ENCODE measurements at regions not wholly inside any gene's neighbourhood (a gene's known extent, or its start where the extent isn't known, plus 50 kb on each side); places are given as distances from the start of the nearest gene placed in this dataset.

DNA sequence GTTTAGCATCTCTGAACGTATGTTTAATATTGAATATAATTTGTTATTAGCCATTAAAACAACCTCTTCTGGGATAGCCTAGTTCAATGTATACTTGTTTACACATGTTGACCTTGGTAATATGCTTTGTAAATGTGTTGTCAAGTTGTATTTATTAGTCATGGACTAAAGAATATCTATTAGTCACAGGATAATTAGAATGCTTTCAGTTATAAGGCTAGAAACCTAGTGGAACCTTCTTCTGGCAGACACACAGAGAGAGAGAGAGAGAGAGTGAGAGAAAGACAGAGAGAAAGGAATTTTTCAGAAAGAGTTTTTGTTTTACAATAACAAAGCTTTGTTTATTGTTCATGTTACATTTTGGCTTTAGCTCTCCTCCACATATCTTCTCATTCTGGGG, 181.1 kb upstream of the APP start:
- ATAC-seq (no peak), DNase-seq (no peak)
- intact Hi-C loops (cut with DNase I) = no loop called here

DNA sequence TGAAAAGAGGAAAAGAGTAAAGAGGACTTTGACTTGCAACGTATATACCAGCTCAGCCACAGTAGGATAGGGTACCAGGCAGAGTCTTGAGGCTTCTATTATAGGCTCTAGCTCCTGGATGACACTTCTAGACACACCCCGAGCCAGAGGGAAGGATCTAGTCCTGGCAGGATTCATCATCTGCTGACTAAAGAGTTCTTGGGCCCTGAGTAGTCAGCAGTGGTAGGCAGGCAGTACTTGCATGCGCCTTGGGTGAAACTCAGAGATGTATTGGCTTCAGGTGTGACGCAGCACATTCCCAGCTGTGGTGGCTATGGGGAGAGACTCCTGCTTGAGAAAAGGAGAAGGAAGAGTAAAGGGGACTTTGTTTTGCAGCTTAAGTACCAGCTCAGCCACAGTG, 162.3 kb upstream of the APP start:
- ATAC-seq (no peak), DNase-seq (no peak)
- intact Hi-C loops (cut with DNase I) = no loop called here

- DNase-seq = no peak
- intact Hi-C loops (cut with DNase I) = no loop called here
- no peak for ATAC-seq
These were observed 160.8 kb upstream of the APP start for GRCh38 chr21:26331205-26331980.

- intact Hi-C loops (cut with DNase I) = no loop called here
- ATAC-seq (no peak), DNase-seq (no peak)
These were observed 150.0 kb upstream of the APP start for GRCh38 chr21:26320596-26320995.

GRCh38 chr21:26307640-26308039, 137.1 kb upstream of the APP start:
- intact Hi-C loops (cut with DNase I) = no loop called here
- ATAC-seq (no peak), DNase-seq (no peak)

DNA sequence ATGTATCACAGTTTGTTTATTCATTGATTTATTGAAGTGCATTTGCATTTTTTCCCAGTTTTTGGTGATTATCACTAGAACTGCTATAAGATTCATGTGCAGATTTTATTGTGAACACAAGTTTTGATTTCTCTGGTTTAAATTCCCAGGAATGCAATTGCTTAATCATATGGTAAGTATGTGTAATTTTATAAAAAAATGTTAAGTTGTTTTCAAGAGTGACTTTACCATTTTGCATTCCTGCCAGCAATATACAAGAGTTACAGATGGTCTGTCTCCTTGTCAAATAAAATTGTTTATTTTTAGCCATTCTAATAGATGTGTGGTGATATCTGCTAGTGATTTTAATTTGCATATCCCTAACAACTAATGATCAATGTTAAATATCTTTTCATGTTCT, 127.3 kb upstream of the APP start:
- ATAC-seq (no peak), DNase-seq (no peak)
- intact Hi-C loops (cut with DNase I) = no loop called here

DNA sequence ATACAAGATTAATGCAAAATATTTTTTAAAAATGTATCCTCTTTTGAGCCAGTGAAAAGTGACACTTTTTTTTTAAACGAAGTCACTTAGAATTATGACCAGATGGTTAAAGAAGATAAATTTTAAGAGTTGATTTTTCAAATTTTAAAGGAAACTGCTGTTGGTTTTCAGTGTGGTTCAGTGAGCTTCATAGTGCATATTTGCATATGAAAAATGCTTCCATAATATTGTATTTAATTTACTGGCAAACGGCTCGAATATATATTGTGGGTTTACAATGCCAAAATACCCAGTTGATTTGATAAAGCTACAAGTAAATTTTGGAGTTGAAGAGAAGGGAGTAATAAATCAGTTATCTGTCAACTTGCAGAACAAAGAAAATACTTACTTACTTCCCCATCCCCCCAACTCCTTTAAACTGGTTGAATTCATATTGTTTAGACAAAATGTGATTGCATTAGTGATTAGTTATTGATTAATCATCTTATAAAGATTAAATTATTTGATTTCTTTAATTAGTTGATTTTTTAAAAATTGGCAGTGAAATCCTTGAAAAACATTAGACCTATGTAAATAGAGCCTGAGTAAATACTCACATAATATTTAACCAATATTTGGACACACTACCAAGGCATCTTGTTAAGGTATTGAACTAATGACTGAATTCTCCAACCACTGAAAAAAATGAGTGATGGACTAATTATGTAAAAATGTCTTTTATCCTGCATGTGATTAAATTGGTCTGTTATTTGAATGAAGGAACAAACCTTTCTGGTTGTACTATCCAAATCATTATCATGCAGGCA, 122.8 kb upstream of the APP start:
- DNase-seq (no peak), ATAC-seq (no peak)
- intact Hi-C loops (cut with DNase I) = no loop called here

- DNase-seq = no peak
- intact Hi-C loops (cut with DNase I) = no loop called here
- ATAC-seq = no peak
These were observed 117.5 kb upstream of the APP start for GRCh38 chr21:26288026-26288425.

DNA sequence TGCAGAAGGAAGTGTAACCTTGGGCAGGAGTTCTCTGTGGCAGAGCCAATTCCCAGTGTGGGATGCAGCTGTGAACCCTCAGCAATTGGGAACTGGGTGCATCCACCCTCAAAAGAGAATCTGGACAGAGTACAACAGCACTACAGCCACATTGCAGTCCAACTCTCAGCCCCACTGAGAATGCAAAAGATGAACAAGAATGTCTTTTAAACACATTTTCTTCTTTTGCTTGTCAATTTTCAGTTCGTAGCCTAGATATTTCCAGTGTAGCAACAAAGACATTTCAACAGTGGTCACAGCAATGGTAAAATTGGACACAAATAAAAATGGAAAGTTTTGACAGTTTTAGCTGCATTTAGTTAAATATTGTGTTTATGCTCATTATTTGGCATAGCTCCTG, 114.0 kb upstream of the APP start:
- no peak for ATAC-seq
- no peak for DNase-seq
- intact Hi-C loops (cut with DNase I) = no loop called here

DNA sequence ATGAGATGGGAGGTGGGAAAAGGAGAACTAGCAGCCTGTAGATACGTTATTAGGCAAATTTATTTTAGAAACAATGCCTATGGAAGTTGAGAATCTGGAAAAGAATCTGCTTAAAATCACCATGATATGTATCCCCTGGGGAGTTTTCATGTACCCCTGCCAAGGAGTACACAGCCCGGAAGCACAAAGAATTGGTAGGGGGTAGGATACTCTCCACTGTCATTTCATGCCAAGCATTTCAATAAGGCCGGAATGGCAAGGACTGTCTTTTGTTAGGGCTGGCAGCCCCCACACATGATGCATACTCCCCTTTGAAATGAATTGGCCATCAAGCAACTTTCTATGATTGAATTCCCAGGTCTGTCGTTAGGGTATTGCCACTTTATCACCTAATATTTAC, 111.5 kb upstream of the APP start:
- no peak for DNase-seq
- intact Hi-C loops (cut with DNase I) = no loop called here
- ATAC-seq = no peak

DNA sequence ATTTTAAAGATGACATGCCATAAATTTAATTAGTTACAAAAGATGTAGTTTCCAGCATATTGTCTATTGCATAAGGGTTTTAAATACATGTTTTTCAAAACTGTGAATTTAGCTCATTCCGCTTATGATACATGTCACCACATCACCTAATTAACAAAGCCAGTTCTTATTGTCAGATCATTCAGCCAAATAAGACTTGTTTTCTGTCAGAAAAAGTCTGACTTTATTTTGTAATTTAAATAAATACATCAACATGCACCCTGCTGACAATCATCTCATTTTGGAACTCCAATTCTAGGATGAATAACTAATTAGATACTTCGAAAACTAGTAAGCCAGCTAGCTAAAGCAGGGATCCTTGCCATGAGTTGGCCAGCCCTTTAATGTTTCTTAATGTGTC, 110.9 kb upstream of the APP start:
- ATAC-seq (no peak), DNase-seq (no peak)
- intact Hi-C loops (cut with DNase I) = no loop called here

- intact Hi-C loops (cut with DNase I) = no loop called here
These were observed 110.2 kb upstream of the APP start for GRCh38 chr21:26280775-26281174.

GRCh38 chr21:26280148-26280547, 109.6 kb upstream of the APP start:
- DNase-seq (no peak), ATAC-seq (no peak)
- intact Hi-C loops (cut with DNase I) = no loop called here

More at GRCh38 chr21:26280775-26281174, 110.2 kb upstream of the APP start:
- DNase-seq (no peak), ATAC-seq (no peak)

GRCh38 chr21:26275801-26276200, 105.2 kb upstream of the APP start:
- DNase-seq = no peak
- intact Hi-C loops (cut with DNase I) = no loop called here
- ATAC-seq = no peak

DNA sequence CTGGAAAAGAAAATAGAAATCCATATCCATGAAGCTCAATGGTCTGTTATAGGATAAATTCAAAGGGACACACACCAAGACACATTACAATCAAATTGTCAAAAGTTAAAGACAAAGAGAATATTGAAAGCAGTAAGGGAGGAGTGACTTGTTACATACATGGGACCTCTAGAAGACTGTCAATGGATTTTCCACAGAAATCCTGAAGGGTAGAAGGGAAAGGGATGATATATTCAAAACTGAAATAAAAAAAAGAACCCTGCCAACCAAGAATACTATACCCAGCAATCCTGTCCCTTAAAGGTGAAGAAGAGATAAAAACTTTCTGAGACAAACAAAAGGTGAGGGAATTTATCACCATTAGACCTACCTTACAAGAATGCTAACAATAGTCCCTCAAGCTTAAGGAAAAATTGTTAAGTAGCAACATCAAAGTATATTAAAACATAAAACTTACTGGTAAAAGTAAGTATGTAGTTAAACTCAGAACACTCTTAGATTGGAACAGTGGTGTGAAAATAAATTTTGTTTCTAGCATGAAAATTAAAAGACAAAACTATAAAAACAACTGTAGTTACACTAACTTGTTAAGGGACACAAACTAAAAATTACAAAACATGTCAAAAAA, 103.2 kb upstream of the APP start:
- DNase-seq = no peak
- no peak for ATAC-seq
- intact Hi-C loops (cut with DNase I) = no loop called here

DNA sequence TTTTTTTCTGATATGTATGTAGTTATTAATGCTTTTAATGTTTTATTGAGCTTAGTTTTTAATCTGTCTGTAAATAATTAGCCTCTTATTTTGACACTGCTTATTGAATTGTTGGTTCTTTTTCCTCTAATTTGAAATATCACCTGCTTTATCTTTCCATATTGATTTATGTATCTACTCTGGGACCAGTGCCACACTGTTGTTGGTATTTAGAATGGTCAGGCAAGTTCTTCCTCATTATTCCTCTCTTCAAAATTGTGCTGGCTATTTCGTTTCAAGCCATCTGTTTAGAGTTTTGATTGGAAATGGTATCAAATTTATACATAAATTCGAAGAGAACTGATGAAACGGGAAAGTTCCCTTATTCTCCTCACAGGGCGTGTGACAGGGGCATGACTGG, 96.8 kb upstream of the APP start:
- ATAC-seq (no peak), DNase-seq (no peak)
- intact Hi-C loops (cut with DNase I) = no loop called here

- DNase-seq (no peak), ATAC-seq (no peak)
- intact Hi-C loops (cut with DNase I) = no loop called here
These were observed 75.5 kb upstream of the APP start for GRCh38 chr21:26246073-26246472.

- ATAC-seq (no peak), DNase-seq (no peak)
- intact Hi-C loops (cut with DNase I) = no loop called here
These were observed 74.9 kb upstream of the APP start for GRCh38 chr21:26245428-26245827.

- ATAC-seq (no peak), DNase-seq (no peak)
- intact Hi-C loops (cut with DNase I) = no loop called here
These were observed 68.1 kb upstream of the APP start for GRCh38 chr21:26238646-26239045.

- intact Hi-C loops (cut with DNase I) = no loop called here
- DNase-seq (no peak), ATAC-seq (no peak)
These were observed 65.7 kb upstream of the APP start for GRCh38 chr21:26236281-26236680.
